GM23338 (cell line): ENCODE measurements at regions not wholly inside any gene's neighbourhood (a gene's known extent, or its start where the extent isn't known, plus 50 kb on each side); places are given as distances from the start of the nearest gene placed in this dataset.

ENCODE experiments used
- ATAC-seq: fragments of 200-7000 bp; cut with Tn5 transposase; 3 replicates; pipeline ENCODE4 v1.9.1; 2020
- DNase-seq: peaks from one replicate; pipeline ENCODE4 v3.0.0-alpha.2; 2015; ENCODE audit warnings: low spot score
- H2AFZ ChIP-seq: fragments of 200-600 bp; sonication (generic); 2 replicates; pipeline ENCODE4 v1.8.0; 2016; ENCODE audit warnings: antibody characterized with exemption, mild to moderate bottlenecking, moderate library complexity
- H3F3A ChIP-seq: fragments of 200-600 bp; sonication (generic); replicated peaks from 2 replicates; pipeline ENCODE4 v1.8.0; 2017; ENCODE audit warnings: antibody characterized with exemption, mixed run types, low read depth
- H3K27ac ChIP-seq: fragments of 200-600 bp; sonication (generic); 2 replicates; pipeline ENCODE4 v1.6.1; 2016; ENCODE audit warnings: low read depth
- H3K27me3 ChIP-seq: fragments of 200-600 bp; sonication (generic); 2 replicates; pipeline ENCODE4 v1.8.0; 2016; ENCODE audit warnings: mild to moderate bottlenecking, mixed run types, moderate library complexity; ENCODE audit not compliant: insufficient read depth
- H3K36me3 ChIP-seq: fragments of 200-600 bp; sonication (generic); 2 replicates; pipeline ENCODE4 v1.8.0; 2016; ENCODE audit warnings: mild to moderate bottlenecking; ENCODE audit not compliant: insufficient read depth
- H3K4me1 ChIP-seq: fragments of 200-600 bp; sonication (generic); 2 replicates; pipeline ENCODE4 v1.8.0; 2016; ENCODE audit warnings: mild to moderate bottlenecking, moderate library complexity; ENCODE audit not compliant: insufficient read depth
- H3K4me2 ChIP-seq: fragments of 200-600 bp; sonication (generic); 2 replicates; pipeline ENCODE4 v1.7.1; 2017; ENCODE audit warnings: mixed run types
- H3K4me3 ChIP-seq: fragments of 200-600 bp; sonication (generic); 2 replicates; pipeline ENCODE4 v1.6.1; 2016; ENCODE audit warnings: mixed run types
- H3K79me2 ChIP-seq: fragments of 200-600 bp; sonication (generic); replicated peaks from 2 replicates; pipeline ENCODE4 v1.8.0; 2017; ENCODE audit warnings: mild to moderate bottlenecking; ENCODE audit not compliant: insufficient read depth
- H3K9me2 ChIP-seq: fragments of 200-600 bp; sonication (generic); 2 replicates; pipeline ENCODE4 v1.8.0; 2017; ENCODE audit not compliant: insufficient read depth
- H4K20me1 ChIP-seq: fragments of 200-600 bp; sonication (generic); replicated peaks from 2 replicates; pipeline ENCODE4 v1.8.0; 2017; ENCODE audit warnings: mild to moderate bottlenecking; ENCODE audit not compliant: insufficient read depth
- H3K27ac Mint-ChIP-seq: 2 replicates; pipeline ENCODE4 v1.8.0; 2020; ENCODE audit warnings: inconsistent platforms, mild to moderate bottlenecking, moderate library complexity, mixed read lengths
- H3K27me3 Mint-ChIP-seq: 3 replicates; pipeline ENCODE4 v1.8.0; 2022; ENCODE audit warnings: low read depth, mild to moderate bottlenecking, moderate library complexity, mixed read lengths, inconsistent platforms; ENCODE audit not compliant: insufficient read depth, poor library complexity
- H3K36me3 Mint-ChIP-seq: 3 replicates; pipeline ENCODE4 v1.8.0; 2021; ENCODE audit warnings: low read depth, mild to moderate bottlenecking, inconsistent platforms, moderate library complexity, mixed read lengths
- H3K4me1 Mint-ChIP-seq: 3 replicates; pipeline ENCODE4 v1.8.0; 2020; ENCODE audit warnings: mild to moderate bottlenecking, inconsistent platforms, mixed read lengths
- H3K4me3 Mint-ChIP-seq: 3 replicates; pipeline ENCODE4 v1.8.0; 2021; ENCODE audit warnings: moderate library complexity, mild to moderate bottlenecking, inconsistent platforms, mixed read lengths
- H3K9me3 Mint-ChIP-seq: 3 replicates; pipeline ENCODE4 v1.8.0; 2020; ENCODE audit warnings: moderate library complexity, mild to moderate bottlenecking, inconsistent platforms, mixed read lengths
- CREB1 ChIP-seq: fragments of 250-450 bp; sonication (Bioruptor Pico); IDR thresholded peaks from 2 replicates; pipeline ENCODE4 v1.5.0; 2020; ENCODE audit warnings: low read depth, mild to moderate bottlenecking, moderate library complexity
- EZH2 ChIP-seq: fragments of 200-600 bp; sonication (generic); IDR thresholded peaks from one replicate; pipeline ENCODE4 v1.8.0; 2017; ENCODE audit warnings: antibody characterized with exemption, mild to moderate bottlenecking, low read depth; ENCODE audit not compliant: unreplicated experiment
- EZH2phosphoT487 ChIP-seq: fragments of 200-600 bp; sonication (generic); IDR thresholded peaks from one replicate; pipeline ENCODE4 v1.8.1; 2018; ENCODE audit warnings: antibody characterized with exemption; ENCODE audit not compliant: unreplicated experiment
- JUNB ChIP-seq: IDR thresholded peaks from one replicate; pipeline ENCODE4 v1.6.1; 2016; ENCODE audit warnings: antibody characterized with exemption; ENCODE audit not compliant: unreplicated experiment
- NANOG ChIP-seq: IDR thresholded peaks from 2 replicates; pipeline ENCODE4 v1.6.1; 2016; ENCODE audit warnings: antibody characterized with exemption, borderline replicate concordance
- POLR2AphosphoS5 ChIP-seq: IDR thresholded peaks from 2 replicates; pipeline ENCODE4 v1.6.1; 2016; ENCODE audit warnings: antibody characterized with exemption, low read depth
- STAT1 ChIP-seq: IDR thresholded peaks from one replicate; pipeline ENCODE4 v1.6.1; 2016; ENCODE audit warnings: antibody characterized with exemption; ENCODE audit not compliant: unreplicated experiment
- ZNF114 ChIP-seq: fragments of 250-450 bp; sonication (Bioruptor Pico); IDR thresholded peaks from 2 replicates; pipeline ENCODE4 v1.5.0; 2020; ENCODE audit warnings: mild to moderate bottlenecking, moderate library complexity
- ZNF331 ChIP-seq: fragments of 250-450 bp; sonication (Bioruptor Pico); IDR thresholded peaks from 2 replicates; pipeline ENCODE4 v1.5.0; 2020; ENCODE audit warnings: low read depth, mild to moderate bottlenecking, moderate library complexity
- TF ChIP-seq, protein P1 (sequence below): fragments of 250-450 bp; sonication (Bioruptor Pico); IDR thresholded peaks from 2 replicates; pipeline ENCODE4 v1.5.0; 2020; ENCODE audit warnings: mild to moderate bottlenecking, moderate library complexity
- TF ChIP-seq, protein P2 (sequence below), 2 experiments: fragments of 200-600 bp in 1 of 2; sonication (generic) in 1 of 2; conservative IDR thresholded peaks; 2 replicates each; pipeline versions ENCODE4 v1.5.1 to v1.6.1; 2016 to 2017; ENCODE audit warnings: antibody characterized with exemption in 2 of 2, low read depth in 2 of 2, mild to moderate bottlenecking in 2 of 2, moderate library complexity in 1 of 2
- TF ChIP-seq, protein P3 (sequence below): IDR thresholded peaks from 2 replicates; pipeline ENCODE4 v1.6.1; 2016; ENCODE audit warnings: antibody characterized with exemption
- TF ChIP-seq, protein P4 (sequence below): IDR thresholded peaks from one replicate; pipeline ENCODE4 v1.6.1; 2018; ENCODE audit warnings: antibody characterized with exemption; ENCODE audit not compliant: unreplicated experiment

DNA sequence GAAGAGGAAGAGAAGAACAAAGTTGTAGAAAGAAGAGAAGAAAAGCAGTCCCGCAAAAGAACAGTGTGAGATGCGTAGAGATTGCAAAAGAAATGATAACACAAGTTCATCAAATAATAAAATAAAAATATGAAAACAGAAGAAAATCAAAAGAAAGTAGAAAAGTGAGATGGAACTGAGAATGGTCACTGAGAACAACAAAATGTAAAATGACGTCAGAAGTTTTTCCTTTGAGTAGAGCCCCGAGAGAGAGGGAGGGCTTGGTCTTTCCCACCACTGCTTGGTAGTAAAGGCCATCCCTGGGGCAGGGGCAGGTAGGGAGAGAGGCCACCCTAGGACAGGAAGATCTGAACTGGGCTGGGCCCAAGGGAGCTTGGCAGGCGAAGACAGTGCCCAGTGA lies 533.7 kb downstream of the QKI start:
- Histone ChIP-seq H3K9me2 (peaks cover 2% of the 10 kb centered on the region; the same call in 1 of the 2 replicates), H3K4me1 (peaks cover 45% of the 10 kb centered on the region), H3F3A (0 out of 2 replicates have a peak, but pooled peaks cover 2% of the 10 kb centered on the region), H3K36me3 (no peaks in the 10 kb centered on the region), H3K79me2 (no peaks in the 10 kb centered on the region), H3K4me2 (no peak overlapping the region), H2AFZ (no peak overlapping the region), H3K4me3 (no peak overlapping the region), H3K27ac (no peak overlapping the region), H3K27me3 (no peaks in the 10 kb centered on the region), H4K20me1 (no peaks in the 10 kb centered on the region)
- H3K9me3 Mint-ChIP-seq: no peaks in the 10 kb centered on the region
- H3K36me3 Mint-ChIP-seq: peaks cover 4% of the 10 kb centered on the region; the same call in 1 of the 3 replicates
- peaks cover 50% of the 10 kb centered on the region for H3K4me1 Mint-ChIP-seq
- H3K27ac Mint-ChIP-seq: no peak overlapping the region
- H3K4me3 Mint-ChIP-seq: no peak overlapping the region
- TF ChIP-seq NANOG: no peak
- TF ChIP-seq JUNB: no peak
- TF ChIP-seq POLR2AphosphoS5: no peak
- no peak for TF ChIP-seq CREB1 (CRISPR knock-in tag)
- no peak for TF ChIP-seq EZH2
- no peak for TF ChIP-seq STAT1
- no peak for TF ChIP-seq ZNF331 (CRISPR knock-in tag)
- TF ChIP-seq, protein P1, sequence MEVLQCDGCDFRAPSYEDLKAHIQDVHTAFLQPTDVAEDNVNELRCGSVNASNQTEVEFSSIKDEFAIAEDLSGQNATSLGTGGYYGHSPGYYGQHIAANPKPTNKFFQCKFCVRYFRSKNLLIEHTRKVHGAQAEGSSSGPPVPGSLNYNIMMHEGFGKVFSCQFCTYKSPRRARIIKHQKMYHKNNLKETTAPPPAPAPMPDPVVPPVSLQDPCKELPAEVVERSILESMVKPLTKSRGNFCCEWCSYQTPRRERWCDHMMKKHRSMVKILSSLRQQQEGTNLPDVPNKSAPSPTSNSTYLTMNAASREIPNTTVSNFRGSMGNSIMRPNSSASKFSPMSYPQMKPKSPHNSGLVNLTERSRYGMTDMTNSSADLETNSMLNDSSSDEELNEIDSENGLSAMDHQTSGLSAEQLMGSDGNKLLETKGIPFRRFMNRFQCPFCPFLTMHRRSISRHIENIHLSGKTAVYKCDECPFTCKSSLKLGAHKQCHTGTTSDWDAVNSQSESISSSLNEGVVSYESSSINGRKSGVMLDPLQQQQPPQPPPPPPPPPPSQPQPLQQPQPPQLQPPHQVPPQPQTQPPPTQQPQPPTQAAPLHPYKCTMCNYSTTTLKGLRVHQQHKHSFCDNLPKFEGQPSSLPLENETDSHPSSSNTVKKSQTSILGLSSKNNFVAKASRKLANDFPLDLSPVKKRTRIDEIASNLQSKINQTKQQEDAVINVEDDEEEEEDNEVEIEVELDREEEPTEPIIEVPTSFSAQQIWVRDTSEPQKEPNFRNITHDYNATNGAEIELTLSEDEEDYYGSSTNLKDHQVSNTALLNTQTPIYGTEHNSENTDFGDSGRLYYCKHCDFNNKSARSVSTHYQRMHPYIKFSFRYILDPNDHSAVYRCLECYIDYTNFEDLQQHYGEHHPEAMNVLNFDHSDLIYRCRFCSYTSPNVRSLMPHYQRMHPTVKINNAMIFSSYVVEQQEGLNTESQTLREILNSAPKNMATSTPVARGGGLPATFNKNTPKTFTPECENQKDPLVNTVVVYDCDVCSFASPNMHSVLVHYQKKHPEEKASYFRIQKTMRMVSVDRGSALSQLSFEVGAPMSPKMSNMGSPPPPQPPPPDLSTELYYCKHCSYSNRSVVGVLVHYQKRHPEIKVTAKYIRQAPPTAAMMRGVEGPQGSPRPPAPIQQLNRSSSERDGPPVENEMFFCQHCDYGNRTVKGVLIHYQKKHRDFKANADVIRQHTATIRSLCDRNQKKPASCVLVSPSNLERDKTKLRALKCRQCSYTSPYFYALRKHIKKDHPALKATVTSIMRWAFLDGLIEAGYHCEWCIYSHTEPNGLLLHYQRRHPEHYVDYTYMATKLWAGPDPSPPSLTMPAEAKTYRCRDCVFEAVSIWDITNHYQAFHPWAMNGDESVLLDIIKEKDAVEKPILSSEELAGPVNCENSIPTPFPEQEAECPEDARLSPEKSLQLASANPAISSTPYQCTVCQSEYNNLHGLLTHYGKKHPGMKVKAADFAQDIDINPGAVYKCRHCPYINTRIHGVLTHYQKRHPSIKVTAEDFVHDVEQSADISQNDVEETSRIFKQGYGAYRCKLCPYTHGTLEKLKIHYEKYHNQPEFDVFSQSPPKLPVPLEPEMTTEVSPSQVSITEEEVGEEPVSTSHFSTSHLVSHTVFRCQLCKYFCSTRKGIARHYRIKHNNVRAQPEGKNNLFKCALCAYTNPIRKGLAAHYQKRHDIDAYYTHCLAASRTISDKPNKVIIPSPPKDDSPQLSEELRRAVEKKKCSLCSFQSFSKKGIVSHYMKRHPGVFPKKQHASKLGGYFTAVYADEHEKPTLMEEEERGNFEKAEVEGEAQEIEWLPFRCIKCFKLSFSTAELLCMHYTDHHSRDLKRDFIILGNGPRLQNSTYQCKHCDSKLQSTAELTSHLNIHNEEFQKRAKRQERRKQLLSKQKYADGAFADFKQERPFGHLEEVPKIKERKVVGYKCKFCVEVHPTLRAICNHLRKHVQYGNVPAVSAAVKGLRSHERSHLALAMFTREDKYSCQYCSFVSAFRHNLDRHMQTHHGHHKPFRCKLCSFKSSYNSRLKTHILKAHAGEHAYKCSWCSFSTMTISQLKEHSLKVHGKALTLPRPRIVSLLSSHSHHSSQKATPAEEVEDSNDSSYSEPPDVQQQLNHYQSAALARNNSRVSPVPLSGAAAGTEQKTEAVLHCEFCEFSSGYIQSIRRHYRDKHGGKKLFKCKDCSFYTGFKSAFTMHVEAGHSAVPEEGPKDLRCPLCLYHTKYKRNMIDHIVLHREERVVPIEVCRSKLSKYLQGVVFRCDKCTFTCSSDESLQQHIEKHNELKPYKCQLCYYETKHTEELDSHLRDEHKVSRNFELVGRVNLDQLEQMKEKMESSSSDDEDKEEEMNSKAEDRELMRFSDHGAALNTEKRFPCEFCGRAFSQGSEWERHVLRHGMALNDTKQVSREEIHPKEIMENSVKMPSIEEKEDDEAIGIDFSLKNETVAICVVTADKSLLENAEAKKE (CRISPR knock-in tag): no peak
- TF ChIP-seq ZNF114 (CRISPR knock-in tag): no peak
- TF ChIP-seq, protein P2, sequence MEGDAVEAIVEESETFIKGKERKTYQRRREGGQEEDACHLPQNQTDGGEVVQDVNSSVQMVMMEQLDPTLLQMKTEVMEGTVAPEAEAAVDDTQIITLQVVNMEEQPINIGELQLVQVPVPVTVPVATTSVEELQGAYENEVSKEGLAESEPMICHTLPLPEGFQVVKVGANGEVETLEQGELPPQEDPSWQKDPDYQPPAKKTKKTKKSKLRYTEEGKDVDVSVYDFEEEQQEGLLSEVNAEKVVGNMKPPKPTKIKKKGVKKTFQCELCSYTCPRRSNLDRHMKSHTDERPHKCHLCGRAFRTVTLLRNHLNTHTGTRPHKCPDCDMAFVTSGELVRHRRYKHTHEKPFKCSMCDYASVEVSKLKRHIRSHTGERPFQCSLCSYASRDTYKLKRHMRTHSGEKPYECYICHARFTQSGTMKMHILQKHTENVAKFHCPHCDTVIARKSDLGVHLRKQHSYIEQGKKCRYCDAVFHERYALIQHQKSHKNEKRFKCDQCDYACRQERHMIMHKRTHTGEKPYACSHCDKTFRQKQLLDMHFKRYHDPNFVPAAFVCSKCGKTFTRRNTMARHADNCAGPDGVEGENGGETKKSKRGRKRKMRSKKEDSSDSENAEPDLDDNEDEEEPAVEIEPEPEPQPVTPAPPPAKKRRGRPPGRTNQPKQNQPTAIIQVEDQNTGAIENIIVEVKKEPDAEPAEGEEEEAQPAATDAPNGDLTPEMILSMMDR (conservative IDR thresholded peaks at IDR 0.05; ENCODE audit: low read depth in 2 of 2): no peak
- TF ChIP-seq, protein P3, sequence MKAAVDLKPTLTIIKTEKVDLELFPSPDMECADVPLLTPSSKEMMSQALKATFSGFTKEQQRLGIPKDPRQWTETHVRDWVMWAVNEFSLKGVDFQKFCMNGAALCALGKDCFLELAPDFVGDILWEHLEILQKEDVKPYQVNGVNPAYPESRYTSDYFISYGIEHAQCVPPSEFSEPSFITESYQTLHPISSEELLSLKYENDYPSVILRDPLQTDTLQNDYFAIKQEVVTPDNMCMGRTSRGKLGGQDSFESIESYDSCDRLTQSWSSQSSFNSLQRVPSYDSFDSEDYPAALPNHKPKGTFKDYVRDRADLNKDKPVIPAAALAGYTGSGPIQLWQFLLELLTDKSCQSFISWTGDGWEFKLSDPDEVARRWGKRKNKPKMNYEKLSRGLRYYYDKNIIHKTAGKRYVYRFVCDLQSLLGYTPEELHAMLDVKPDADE: no peak
- TF ChIP-seq, protein P4, sequence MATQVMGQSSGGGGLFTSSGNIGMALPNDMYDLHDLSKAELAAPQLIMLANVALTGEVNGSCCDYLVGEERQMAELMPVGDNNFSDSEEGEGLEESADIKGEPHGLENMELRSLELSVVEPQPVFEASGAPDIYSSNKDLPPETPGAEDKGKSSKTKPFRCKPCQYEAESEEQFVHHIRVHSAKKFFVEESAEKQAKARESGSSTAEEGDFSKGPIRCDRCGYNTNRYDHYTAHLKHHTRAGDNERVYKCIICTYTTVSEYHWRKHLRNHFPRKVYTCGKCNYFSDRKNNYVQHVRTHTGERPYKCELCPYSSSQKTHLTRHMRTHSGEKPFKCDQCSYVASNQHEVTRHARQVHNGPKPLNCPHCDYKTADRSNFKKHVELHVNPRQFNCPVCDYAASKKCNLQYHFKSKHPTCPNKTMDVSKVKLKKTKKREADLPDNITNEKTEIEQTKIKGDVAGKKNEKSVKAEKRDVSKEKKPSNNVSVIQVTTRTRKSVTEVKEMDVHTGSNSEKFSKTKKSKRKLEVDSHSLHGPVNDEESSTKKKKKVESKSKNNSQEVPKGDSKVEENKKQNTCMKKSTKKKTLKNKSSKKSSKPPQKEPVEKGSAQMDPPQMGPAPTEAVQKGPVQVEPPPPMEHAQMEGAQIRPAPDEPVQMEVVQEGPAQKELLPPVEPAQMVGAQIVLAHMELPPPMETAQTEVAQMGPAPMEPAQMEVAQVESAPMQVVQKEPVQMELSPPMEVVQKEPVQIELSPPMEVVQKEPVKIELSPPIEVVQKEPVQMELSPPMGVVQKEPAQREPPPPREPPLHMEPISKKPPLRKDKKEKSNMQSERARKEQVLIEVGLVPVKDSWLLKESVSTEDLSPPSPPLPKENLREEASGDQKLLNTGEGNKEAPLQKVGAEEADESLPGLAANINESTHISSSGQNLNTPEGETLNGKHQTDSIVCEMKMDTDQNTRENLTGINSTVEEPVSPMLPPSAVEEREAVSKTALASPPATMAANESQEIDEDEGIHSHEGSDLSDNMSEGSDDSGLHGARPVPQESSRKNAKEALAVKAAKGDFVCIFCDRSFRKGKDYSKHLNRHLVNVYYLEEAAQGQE: no peak
- no peak for TF ChIP-seq EZH2phosphoT487
- peaks cover 11% of the 10 kb centered on the region for H3K27me3 Mint-ChIP-seq
- DNase-seq (no peak), ATAC-seq (no peak)
